Stomach (tissue), 8 donors: ENCODE measurements at regions not wholly inside any gene's neighbourhood (a gene's known extent, or its start where the extent isn't known, plus 50 kb on each side); places are given as distances from the start of the nearest gene placed in this dataset.

ENCODE experiments used
- DNase-seq, 2 donors: peaks; one replicate each; pipeline versions ENCODE4 v3.0.0 to v3.0.0-alpha.2; 2013 to 2019
- H3K27ac ChIP-seq, 5 donors: fragments of 200-600 bp in 4 of 5; sonication (generic) in 4 of 5; one replicate each; pipeline ENCODE4 v1.5.1; 2013 to 2019; ENCODE audit warnings: mild to moderate bottlenecking in 1 of 5, moderate library complexity in 1 of 5
- H3K27me3 ChIP-seq, 3 donors: fragments of 200-600 bp; sonication (generic); one replicate each; pipeline ENCODE4 v1.5.1; 2017 to 2019; ENCODE audit warnings: mixed run types in 1 of 3
- H3K36me3 ChIP-seq, 4 donors: fragments of 200-600 bp; sonication (generic); 1 replicate in 3 of 4; 2 replicates in 1 of 4; pipeline ENCODE4 v1.5.1; 2016 to 2019
- H3K4me1 ChIP-seq, 4 donors: fragments of 200-600 bp; sonication (generic); one replicate each; pipeline ENCODE4 v1.5.1; 2016 to 2019
- H3K4me3 ChIP-seq, 4 donors: fragments of 200-600 bp; sonication (generic) in 3 of 4; one replicate each; pipeline ENCODE4 v1.5.1; 2016 to 2019; ENCODE audit warnings: mild to moderate bottlenecking in 1 of 4
- H3K9me3 ChIP-seq, 4 donors: fragments of 200-600 bp; sonication (generic); one replicate each; pipeline ENCODE4 v1.5.1; 2016 to 2019
- EP300 ChIP-seq: sonication (generic); formaldehyde crosslinking; IDR thresholded peaks from one replicate; pipeline ENCODE4 v1.6.1; 2017; ENCODE audit warnings: antibody characterized with exemption
- POLR2A ChIP-seq, 4 donors: fragments of 450-650 bp; IDR thresholded peaks; one replicate each; pipeline ENCODE4 v1.6.1; 2016; ENCODE audit warnings: antibody characterized with exemption in 4 of 4, control low read depth in 2 of 4, mild to moderate bottlenecking in 1 of 4, moderate library complexity in 1 of 4
- POLR2AphosphoS5 ChIP-seq, 3 donors: sonication (generic); formaldehyde crosslinking; IDR thresholded peaks; one replicate each; pipeline ENCODE4 v1.6.1; 2016; ENCODE audit warnings: antibody characterized with exemption in 3 of 3
- WGBS, 5 donors: extraction: QIAGEN DNeasy Blood & Tissue Kit in 3 of 5; methylation state at CpG; one replicate each; pipeline versions ENCODE4 v1.1.5 to v1.1.7; 2013 to 2018; 5-methylcytosine and 5-hydroxymethylcytosine counted together
- intact Hi-C: fragments of 100-400 bp; cut with DNase I; formaldehyde crosslinking; loops from one replicate; pipeline ENCODE4 v1.15.1; 2023; ENCODE audit warnings: low total_unique reads
- TF ChIP-seq, protein P1 (sequence below), 7 experiments: fragments of 450-650 bp in 4 of 7; fragments of 200-600 bp in 3 of 7; sonication (generic) in 3 of 7; IDR thresholded peaks; one replicate each; pipeline ENCODE4 v1.5.1; 2016 to 2019; ENCODE audit warnings: antibody characterized with exemption in 7 of 7, control low read depth in 2 of 7, mild to moderate bottlenecking in 1 of 7
- donor health status: healthy with polysubstance abuse.
- donor health status: Bipolar disorder and iron deficiency.
- donor health status: healthy.

GRCh38 chr2:146847846-146848245, 997.0 kb upstream of the ACVR2A start:
- DNase-seq: no peak
- intact Hi-C loops: no loop called here
- Histone ChIP-seq H3K27me3 (no peaks in the 10 kb centered on the region), H3K4me3 (no peak overlapping the region), H3K36me3 (no peaks in the 10 kb centered on the region), H3K27ac (no peak overlapping the region), H3K9me3 (no peaks in the 10 kb centered on the region), H3K4me1 (no peaks in the 10 kb centered on the region)
- TF ChIP-seq, protein P1, sequence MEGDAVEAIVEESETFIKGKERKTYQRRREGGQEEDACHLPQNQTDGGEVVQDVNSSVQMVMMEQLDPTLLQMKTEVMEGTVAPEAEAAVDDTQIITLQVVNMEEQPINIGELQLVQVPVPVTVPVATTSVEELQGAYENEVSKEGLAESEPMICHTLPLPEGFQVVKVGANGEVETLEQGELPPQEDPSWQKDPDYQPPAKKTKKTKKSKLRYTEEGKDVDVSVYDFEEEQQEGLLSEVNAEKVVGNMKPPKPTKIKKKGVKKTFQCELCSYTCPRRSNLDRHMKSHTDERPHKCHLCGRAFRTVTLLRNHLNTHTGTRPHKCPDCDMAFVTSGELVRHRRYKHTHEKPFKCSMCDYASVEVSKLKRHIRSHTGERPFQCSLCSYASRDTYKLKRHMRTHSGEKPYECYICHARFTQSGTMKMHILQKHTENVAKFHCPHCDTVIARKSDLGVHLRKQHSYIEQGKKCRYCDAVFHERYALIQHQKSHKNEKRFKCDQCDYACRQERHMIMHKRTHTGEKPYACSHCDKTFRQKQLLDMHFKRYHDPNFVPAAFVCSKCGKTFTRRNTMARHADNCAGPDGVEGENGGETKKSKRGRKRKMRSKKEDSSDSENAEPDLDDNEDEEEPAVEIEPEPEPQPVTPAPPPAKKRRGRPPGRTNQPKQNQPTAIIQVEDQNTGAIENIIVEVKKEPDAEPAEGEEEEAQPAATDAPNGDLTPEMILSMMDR (IDR thresholded peaks at IDR 0.05): no peak
- TF ChIP-seq POLR2A (IDR thresholded peaks at IDR 0.05) (no peak), EP300 (no peak), POLR2AphosphoS5 (IDR thresholded peaks at IDR 0.05) (no peak)

- intact Hi-C loops: no loop called here
- WGBS, 5 donors: 69 to 78% (median 73%) methylated on average over 6 of the region's 6 CpGs
These were observed 1000.4 kb upstream of the ACVR2A start for GRCh38 chr2:146844226-146844990.

GRCh38 chr2:146837857-146838256, 1007.0 kb upstream of the ACVR2A start:
- H3K4me3 ChIP-seq: no peak overlapping the region
- H3K36me3 ChIP-seq: no peaks in the 10 kb centered on the region
- H3K27me3 ChIP-seq: no peaks in the 10 kb centered on the region
- intact Hi-C loops: no loop called here
- no peaks in the 10 kb centered on the region for H3K9me3 ChIP-seq
- H3K4me1 ChIP-seq: no peaks in the 10 kb centered on the region
- TF ChIP-seq EP300 (no peak), POLR2AphosphoS5 (IDR thresholded peaks at IDR 0.05) (no peak), POLR2A (IDR thresholded peaks at IDR 0.05) (no peak)
- TF ChIP-seq, protein P1 (IDR thresholded peaks at IDR 0.05): no peak
- no peak for DNase-seq
- no peak overlapping the region for H3K27ac ChIP-seq

More at GRCh38 chr2:146844226-146844990, 1000.4 kb upstream of the ACVR2A start:
- TF ChIP-seq EP300: no peak
- TF ChIP-seq POLR2A (IDR thresholded peaks at IDR 0.05): no peak
- TF ChIP-seq, protein P1 (IDR thresholded peaks at IDR 0.05): no peak
- TF ChIP-seq POLR2AphosphoS5 (IDR thresholded peaks at IDR 0.05): no peak
- Histone ChIP-seq H3K36me3 (no peaks in the 10 kb centered on the region), H3K27me3 (no peaks in the 10 kb centered on the region), H3K4me3 (no peak overlapping the region), H3K9me3 (no peaks in the 10 kb centered on the region), H3K27ac (no peak overlapping the region), H3K4me1 (no peaks in the 10 kb centered on the region)
- no peak for DNase-seq

DNA sequence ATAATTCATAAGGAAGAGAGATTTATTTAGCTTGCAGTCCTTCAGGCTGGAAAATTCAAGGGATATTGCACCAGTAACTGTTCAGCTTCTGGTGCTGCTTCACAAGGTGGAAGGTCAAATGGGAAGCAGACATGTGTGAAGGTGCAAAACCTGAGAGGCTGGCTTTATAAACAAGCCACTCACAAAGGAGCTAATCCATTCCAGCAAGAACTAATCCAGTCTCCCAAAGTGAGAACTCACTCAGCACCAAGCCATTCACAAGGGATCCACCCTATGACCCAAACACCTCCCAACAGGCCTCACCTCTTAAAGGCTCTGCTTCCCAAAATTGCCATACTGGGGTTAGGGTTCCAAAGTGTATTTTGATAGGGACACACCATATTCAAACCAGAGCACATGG, 1018.4 kb upstream of the ACVR2A start:
- TF ChIP-seq EP300 (no peak), POLR2AphosphoS5 (IDR thresholded peaks at IDR 0.05) (no peak), POLR2A (IDR thresholded peaks at IDR 0.05) (no peak)
- TF ChIP-seq, protein P1 (IDR thresholded peaks at IDR 0.05): no peak
- no peaks in the 10 kb centered on the region for H3K36me3 ChIP-seq
- peaks cover 0 to 6% (median 0%) of the 10 kb centered on the region in 4 donors for H3K9me3 ChIP-seq
- intact Hi-C loops: no loop called here
- no peak overlapping the region for H3K4me3 ChIP-seq
- H3K4me1 ChIP-seq: no peaks in the 10 kb centered on the region
- no peak for DNase-seq
- H3K27me3 ChIP-seq: no peaks in the 10 kb centered on the region
- H3K27ac ChIP-seq: no peak overlapping the region
